ENCODE measurements at regions not wholly inside any gene's neighbourhood (a gene's known extent, or its start where the extent isn't known, plus 50 kb on each side); places are given as distances from the start of the nearest gene placed in this dataset.

- TF ChIP-seq CTCF (IDR thresholded peaks at IDR 0.05; ENCODE audit: extremely low read depth, missing control alignments): no peak
Measured at GRCh38 chr6:88458662-88459061, 292.5 kb upstream of the CNR1 start.

GRCh38 chr6:88456221-88456859 lies 290.2 kb upstream of the CNR1 start:
- no peak for TF ChIP-seq CTCF (IDR thresholded peaks at IDR 0.05; ENCODE audit: extremely low read depth, missing control alignments)
- no peak for DNase-seq (ENCODE audit: low spot score)

More at GRCh38 chr6:88458662-88459061, 292.5 kb upstream of the CNR1 start:
- DNase-seq (ENCODE audit: low spot score): no peak

- DNase-seq (ENCODE audit: low spot score): no peak
- no peak for TF ChIP-seq CTCF (IDR thresholded peaks at IDR 0.05; ENCODE audit: extremely low read depth, missing control alignments)
Measured at GRCh38 chr6:88455317-88455716, 289.2 kb upstream of the CNR1 start.

- DNase-seq (ENCODE audit: low spot score): no peak
- no peak for TF ChIP-seq CTCF (IDR thresholded peaks at IDR 0.05; ENCODE audit: extremely low read depth, missing control alignments)
Measured at GRCh38 chr6:88454658-88455057, 288.5 kb upstream of the CNR1 start.

GRCh38 chr6:88449770-88450169 lies 283.6 kb upstream of the CNR1 start:
- no peak for TF ChIP-seq CTCF (IDR thresholded peaks at IDR 0.05; ENCODE audit: extremely low read depth, missing control alignments)
- no peak for DNase-seq (ENCODE audit: low spot score)

- TF ChIP-seq CTCF (IDR thresholded peaks at IDR 0.05; ENCODE audit: extremely low read depth, missing control alignments): no peak
- DNase-seq (ENCODE audit: low spot score): no peak
Measured at GRCh38 chr6:88445188-88445965, 279.2 kb upstream of the CNR1 start.

GRCh38 chr6:88443554-88443953 lies 277.4 kb upstream of the CNR1 start:
- no peak for DNase-seq (ENCODE audit: low spot score)
- no peak for TF ChIP-seq CTCF (IDR thresholded peaks at IDR 0.05; ENCODE audit: extremely low read depth, missing control alignments)
